HL-60 (cell line): ENCODE measurements at regions not wholly inside any gene's neighbourhood (a gene's known extent, or its start where the extent isn't known, plus 50 kb on each side); places are given as distances from the start of the nearest gene placed in this dataset.

Experiments
- DNase-seq, 2 experiments: peaks; one replicate each; pipeline ENCODE4 v3.0.0-alpha.2; 2010 to 2020; ENCODE audit warnings: low read depth in 1 of 2, low spot score in 1 of 2
- H3K27ac ChIP-seq: fragments of 250-450 bp; sonication (Bioruptor Pico); replicated peaks from 2 replicates; pipeline ENCODE4 v1.5.1; 2020; ENCODE audit warnings: mild to moderate bottlenecking, moderate library complexity
- H3K27me3 ChIP-seq: fragments of 250-450 bp; sonication (Bioruptor Pico); 2 replicates; pipeline ENCODE4 v1.5.1; 2021; ENCODE audit warnings: mild to moderate bottlenecking, moderate library complexity; ENCODE audit not compliant: insufficient read depth, poor library complexity, severe bottlenecking
- H3K4me3 ChIP-seq: replicated peaks from 2 replicates; pipeline ENCODE4 v1.5.1; 2011; ENCODE audit warnings: mild to moderate bottlenecking, control low read depth, low read length; ENCODE audit not compliant: insufficient read depth
- CTCF ChIP-seq: IDR thresholded peaks from one replicate; pipeline ENCODE4 v1.5.1; 2011; ENCODE audit warnings: low read length, control low read depth, inconsistent platforms; ENCODE audit not compliant: insufficient read depth
- GABPA ChIP-seq: IDR thresholded peaks from 2 replicates; pipeline ENCODE4 v1.6.1; 2012; ENCODE audit warnings: low read depth
- POLR2AphosphoS5 ChIP-seq: IDR thresholded peaks from 2 replicates; pipeline ENCODE4 v1.6.1; 2012; ENCODE audit warnings: low read depth
- REST ChIP-seq: IDR thresholded peaks from 2 replicates; pipeline ENCODE4 v1.6.1; 2012; ENCODE audit warnings: low read depth; ENCODE audit not compliant: insufficient replicate concordance
- SPI1 ChIP-seq: IDR thresholded peaks from 2 replicates; pipeline ENCODE4 v1.6.1; 2012; ENCODE audit warnings: low read depth, mild to moderate bottlenecking, borderline replicate concordance

- no peak for DNase-seq
Observed at GRCh38 chr10:6912929-6913328, 332.9 kb upstream of the PRKCQ start.

GRCh38 chr10:6912424-6912823 is 332.3 kb upstream of the PRKCQ start:
- Histone ChIP-seq H3K27ac (no peak overlapping the region), H3K4me3 (no peak overlapping the region), H3K27me3 (no peaks in the 10 kb centered on the region)
- no peak for TF ChIP-seq GABPA
- DNase-seq = no peak

More at GRCh38 chr10:6912929-6913328, 332.9 kb upstream of the PRKCQ start:
- Histone ChIP-seq H3K27ac (no peak overlapping the region), H3K4me3 (no peak overlapping the region), H3K27me3 (no peaks in the 10 kb centered on the region)
- TF ChIP-seq REST (no peak), GABPA (no peak), POLR2AphosphoS5 (no peak), CTCF (no peak), SPI1 (no peak)

GRCh38 chr10:6912021-6912420 is 331.9 kb upstream of the PRKCQ start:
- Histone ChIP-seq H3K27ac (no peak overlapping the region), H3K4me3 (no peak overlapping the region), H3K27me3 (no peaks in the 10 kb centered on the region)
- DNase-seq = no peak
- TF ChIP-seq SPI1 (no peak), REST (no peak), CTCF (no peak), POLR2AphosphoS5 (no peak), GABPA (no peak)

GRCh38 chr10:6909905-6910560 is 330.0 kb upstream of the PRKCQ start:
- Histone ChIP-seq H3K27me3 (no peaks in the 10 kb centered on the region), H3K27ac (no peak overlapping the region), H3K4me3 (no peak overlapping the region)
- no peak for DNase-seq
- TF ChIP-seq CTCF (no peak), POLR2AphosphoS5 (no peak)
